HUES6 (cell line): ENCODE measurements at regions not wholly inside any gene's neighbourhood (a gene's known extent, or its start where the extent isn't known, plus 50 kb on each side); places are given as distances from the start of the nearest gene placed in this dataset.

Experiments used
- H3K27ac ChIP-seq: 2 replicates; pipeline ENCODE4 v1.7.0; 2013; ENCODE audit warnings: low read depth, mild to moderate bottlenecking, low read length, inconsistent platforms
- H3K27me3 ChIP-seq: 2 replicates; pipeline ENCODE4 v1.6.1; 2013; ENCODE audit warnings: low read length; ENCODE audit not compliant: control insufficient read depth, insufficient read depth
- H3K36me3 ChIP-seq: 2 replicates; pipeline ENCODE4 v1.6.1; 2013; ENCODE audit warnings: low read length; ENCODE audit not compliant: control insufficient read depth, insufficient read depth
- H3K4me1 ChIP-seq: 2 replicates; pipeline ENCODE4 v1.6.1; 2013; ENCODE audit warnings: low read length; ENCODE audit not compliant: control insufficient read depth, insufficient read depth
- H3K4me3 ChIP-seq: 2 replicates; pipeline ENCODE4 v1.5.1; 2013; ENCODE audit warnings: low read depth, low read length
- H3K9ac ChIP-seq: one replicate; pipeline ENCODE4 v1.6.1; 2013; ENCODE audit warnings: mild to moderate bottlenecking, low read length
- H3K9me3 ChIP-seq: 2 replicates; pipeline ENCODE4 v1.6.1; 2013; ENCODE audit warnings: low read depth, low read length; ENCODE audit not compliant: control insufficient read depth, insufficient read depth

DNA sequence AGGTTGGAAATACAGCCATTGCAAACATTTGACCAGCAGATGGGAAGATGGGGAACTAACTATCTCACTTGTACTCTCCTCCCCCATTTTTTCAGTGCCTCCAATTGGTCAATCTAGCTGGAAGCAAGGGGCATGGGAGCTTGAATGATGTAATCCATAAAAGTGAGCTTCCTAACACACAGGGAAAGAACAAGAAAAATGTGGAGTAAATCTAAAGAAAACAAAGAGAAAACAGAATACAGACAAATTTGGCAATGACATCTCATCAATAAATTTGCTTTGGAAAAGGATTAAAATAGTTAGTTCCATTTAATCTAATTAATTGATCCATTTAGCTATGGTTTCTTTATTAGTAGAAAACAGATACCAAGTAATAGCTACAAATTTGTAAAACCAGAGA, 592.6 kb upstream of the SOX9 start:
- Histone ChIP-seq H3K27me3 (no peaks in the 10 kb centered on the region), H3K4me1 (no peaks in the 10 kb centered on the region), H3K9me3 (no peaks in the 10 kb centered on the region), H3K27ac (no peak overlapping the region), H3K4me3 (no peak overlapping the region), H3K36me3 (no peaks in the 10 kb centered on the region), H3K9ac (no peak overlapping the region)

DNA sequence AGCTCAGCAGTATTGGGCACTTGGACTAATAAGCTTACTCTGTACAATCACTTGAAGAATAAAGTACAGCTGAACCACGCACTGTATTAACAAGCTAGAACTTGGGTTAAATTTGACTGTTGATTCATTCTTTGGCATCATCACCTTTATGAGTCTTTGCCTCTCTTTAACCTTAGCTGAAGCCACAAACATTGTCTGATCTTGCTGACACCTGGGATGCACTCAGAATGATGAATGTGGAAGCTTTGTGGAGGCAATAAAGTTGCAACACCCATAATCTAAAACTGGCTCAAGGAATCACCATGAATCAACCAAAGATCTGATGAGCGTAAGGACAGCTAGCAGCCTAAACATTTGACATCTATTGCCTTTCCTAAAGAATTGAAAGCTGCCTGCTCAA, 590.6 kb upstream of the SOX9 start:
- H3K9me3 ChIP-seq, result no peaks in the 10 kb centered on the region
- no peaks in the 10 kb centered on the region for H3K4me1 ChIP-seq
- no peaks in the 10 kb centered on the region for H3K27me3 ChIP-seq
- H3K9ac ChIP-seq, result no peak overlapping the region
- H3K4me3 ChIP-seq, result no peak overlapping the region
- no peak overlapping the region for H3K27ac ChIP-seq
- H3K36me3 ChIP-seq, result no peaks in the 10 kb centered on the region

DNA sequence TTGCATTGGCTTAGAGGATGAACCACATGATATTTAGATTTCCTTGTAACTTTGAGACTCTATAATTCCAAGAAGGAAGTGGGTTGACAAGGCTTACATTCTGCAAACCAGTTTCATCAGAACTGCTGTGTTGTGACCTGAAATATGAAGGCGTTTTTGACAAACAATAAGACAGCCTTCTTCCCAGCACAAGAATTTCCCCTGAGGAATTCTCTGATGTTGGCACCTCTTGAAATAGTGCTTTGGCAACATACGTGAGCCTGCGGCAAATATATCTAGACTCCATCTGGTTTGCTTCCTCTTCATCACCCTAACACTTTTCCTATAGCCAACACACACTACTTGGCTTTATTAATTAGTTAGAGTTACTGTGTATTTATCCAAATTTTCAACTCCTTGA, 585.5 kb upstream of the SOX9 start:
- Histone ChIP-seq H3K27me3 (no peaks in the 10 kb centered on the region), H3K27ac (no peak overlapping the region), H3K9me3 (no peaks in the 10 kb centered on the region), H3K4me3 (no peak overlapping the region), H3K4me1 (peaks cover 4% of the 10 kb centered on the region; the same call in 1 of the 2 replicates), H3K36me3 (no peaks in the 10 kb centered on the region), H3K9ac (no peak overlapping the region)

DNA sequence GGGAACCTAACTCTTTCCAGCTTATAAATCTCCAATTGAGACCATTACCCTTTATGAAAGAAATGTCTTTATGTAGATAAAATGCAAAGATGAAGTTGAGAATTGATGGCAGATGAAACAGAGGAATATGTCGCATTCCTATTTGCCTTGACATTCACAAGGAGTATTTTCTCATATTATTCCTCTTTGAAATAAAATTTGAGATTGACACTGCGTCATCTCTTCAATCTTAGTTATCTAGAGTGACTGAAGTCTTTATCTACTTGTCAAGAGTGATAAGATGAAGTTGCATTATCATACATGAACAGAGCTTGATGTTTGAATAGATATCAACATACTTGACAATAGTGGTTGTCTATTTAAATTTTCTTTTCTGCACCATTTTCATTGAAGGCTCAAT, 574.4 kb upstream of the SOX9 start:
- H3K9me3 ChIP-seq, result no peaks in the 10 kb centered on the region
- H3K4me1 ChIP-seq, result peaks cover 6% of the 10 kb centered on the region; the same call in 1 of the 2 replicates
- H3K9ac ChIP-seq, result no peak overlapping the region
- no peak overlapping the region for H3K27ac ChIP-seq
- H3K27me3 ChIP-seq, result no peaks in the 10 kb centered on the region
- no peak overlapping the region for H3K4me3 ChIP-seq
- no peaks in the 10 kb centered on the region for H3K36me3 ChIP-seq

DNA sequence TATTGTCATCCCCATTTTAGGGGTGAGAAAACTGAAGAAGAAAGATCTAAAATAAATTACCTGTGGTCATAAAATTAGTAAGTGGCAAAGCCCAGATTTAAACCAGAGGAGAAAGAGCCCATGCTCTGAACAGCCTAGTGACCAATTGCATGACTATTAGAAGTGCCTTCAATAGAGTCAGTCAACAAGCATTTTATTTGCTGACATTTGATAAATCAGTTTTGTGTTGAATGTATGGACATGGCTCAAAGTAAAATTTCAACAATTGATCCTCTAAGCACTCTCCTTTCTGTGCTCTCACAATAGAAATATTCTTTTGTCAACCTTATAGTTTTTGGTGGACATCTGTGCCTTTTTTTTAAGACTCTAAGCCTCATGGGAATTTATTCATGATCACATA, 572.9 kb upstream of the SOX9 start:
- no peaks in the 10 kb centered on the region for H3K27me3 ChIP-seq
- no peaks in the 10 kb centered on the region for H3K4me1 ChIP-seq
- no peaks in the 10 kb centered on the region for H3K36me3 ChIP-seq
- H3K4me3 ChIP-seq, result no peak overlapping the region
- no peak overlapping the region for H3K9ac ChIP-seq
- H3K27ac ChIP-seq, result no peak overlapping the region
- H3K9me3 ChIP-seq, result no peaks in the 10 kb centered on the region

DNA sequence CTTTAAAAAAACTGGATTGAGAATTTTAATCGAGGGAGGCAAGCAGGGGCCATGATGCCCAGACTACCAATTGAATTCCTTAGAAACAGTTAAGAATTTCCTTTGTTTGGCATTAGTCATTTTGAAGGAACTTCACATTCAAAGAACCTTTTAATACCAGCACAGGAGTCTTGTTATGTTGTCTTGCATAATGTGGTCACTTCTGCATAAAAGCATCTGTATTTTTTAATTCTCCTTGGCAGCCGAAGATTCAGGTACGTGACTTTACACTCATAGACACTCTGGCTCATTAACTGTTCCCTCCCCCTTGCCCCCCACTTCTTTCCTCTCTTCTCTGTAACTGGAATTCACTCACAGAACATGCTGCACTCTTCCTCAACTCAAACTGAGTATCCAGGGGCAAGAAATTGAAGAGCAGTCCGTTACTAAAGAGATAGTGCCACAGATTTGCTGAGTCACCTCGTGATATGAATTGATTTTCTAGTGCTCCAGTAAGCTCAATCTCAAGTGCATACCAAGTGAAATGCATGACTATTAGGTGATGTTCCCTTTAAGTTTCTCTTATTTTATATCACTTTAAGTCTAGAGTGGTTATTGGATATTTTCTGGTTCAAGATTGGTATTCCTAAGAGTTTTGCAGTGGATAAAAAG, 572.2 kb upstream of the SOX9 start:
- Histone ChIP-seq H3K4me1 (no peaks in the 10 kb centered on the region), H3K9me3 (no peaks in the 10 kb centered on the region), H3K9ac (no peak overlapping the region), H3K27me3 (no peaks in the 10 kb centered on the region), H3K36me3 (no peaks in the 10 kb centered on the region), H3K27ac (no peak overlapping the region), H3K4me3 (no peak overlapping the region)

DNA sequence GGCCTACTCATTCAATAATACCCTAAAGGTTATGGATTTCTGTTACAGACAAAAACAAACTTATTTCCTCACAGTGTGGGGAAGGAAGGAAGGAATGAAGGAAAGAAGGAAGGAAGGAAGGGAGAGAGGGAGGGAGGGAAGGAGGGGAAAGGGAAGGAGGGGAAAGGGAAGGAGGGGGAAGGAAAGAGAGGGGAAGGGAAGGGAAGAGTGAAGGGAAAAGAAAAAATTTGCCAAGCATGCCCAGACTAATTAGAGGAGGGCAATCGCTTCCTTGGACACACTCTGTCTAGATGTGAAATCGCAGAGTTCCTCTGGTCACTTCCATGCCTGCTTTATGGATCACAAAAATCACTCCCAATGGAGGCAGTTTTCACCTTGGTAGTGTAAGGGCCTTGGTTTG, 570.1 kb upstream of the SOX9 start:
- Histone ChIP-seq H3K4me3 (no peak overlapping the region), H3K36me3 (no peaks in the 10 kb centered on the region), H3K27me3 (no peaks in the 10 kb centered on the region)

DNA sequence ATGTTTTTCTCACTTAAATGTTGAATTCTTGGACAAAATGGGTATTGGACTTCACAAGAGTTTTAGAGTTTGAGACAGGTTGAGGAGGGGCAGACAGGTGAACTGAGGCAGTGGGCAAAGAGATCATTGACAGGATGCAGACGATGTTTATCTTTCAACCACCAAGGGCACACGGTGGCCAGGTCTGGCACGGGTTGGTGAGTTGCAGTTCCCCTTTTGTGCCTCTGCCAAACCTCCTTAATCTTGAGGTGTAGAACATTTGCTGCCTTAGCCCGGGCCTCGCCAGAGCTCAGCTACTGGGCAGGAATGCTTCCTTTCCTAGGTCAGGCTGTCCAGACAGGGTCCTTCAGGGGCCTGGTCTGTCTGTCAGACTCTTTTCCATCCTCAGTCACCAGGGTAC, 567.4 kb upstream of the SOX9 start:
- H3K4me1 ChIP-seq, result no peaks in the 10 kb centered on the region
- no peak overlapping the region for H3K4me3 ChIP-seq
- H3K9ac ChIP-seq, result no peak overlapping the region
- no peaks in the 10 kb centered on the region for H3K9me3 ChIP-seq
- no peaks in the 10 kb centered on the region for H3K36me3 ChIP-seq
- no peaks in the 10 kb centered on the region for H3K27me3 ChIP-seq
- no peak overlapping the region for H3K27ac ChIP-seq

More for the DNA sequence above, 570.1 kb upstream of the SOX9 start:
- no peaks in the 10 kb centered on the region for H3K9me3 ChIP-seq
- no peak overlapping the region for H3K9ac ChIP-seq
- no peaks in the 10 kb centered on the region for H3K4me1 ChIP-seq
- H3K27ac ChIP-seq, result no peak overlapping the region

DNA sequence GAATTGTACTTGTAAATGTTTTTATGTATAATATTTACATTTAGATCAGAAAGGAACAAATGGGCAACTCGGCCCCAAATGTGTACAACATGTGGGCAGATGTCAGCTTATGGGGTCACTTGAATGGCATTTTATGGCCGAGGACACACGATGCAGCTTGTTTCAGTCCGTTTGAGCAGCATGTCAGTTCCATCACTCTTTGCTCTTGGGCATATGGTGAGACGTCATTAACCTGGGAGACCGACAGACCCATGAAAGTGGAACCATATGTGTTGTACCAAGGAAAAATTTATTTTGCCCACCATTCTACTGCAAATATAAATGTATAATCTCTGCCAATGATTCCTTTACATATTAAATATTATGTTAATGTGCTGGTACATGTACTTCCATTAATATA, 561.9 kb upstream of the SOX9 start:
- Histone ChIP-seq H3K4me3 (no peak overlapping the region), H3K4me1 (no peaks in the 10 kb centered on the region), H3K27me3 (no peaks in the 10 kb centered on the region), H3K27ac (no peak overlapping the region), H3K9ac (no peak overlapping the region), H3K9me3 (no peaks in the 10 kb centered on the region), H3K36me3 (no peaks in the 10 kb centered on the region)

DNA sequence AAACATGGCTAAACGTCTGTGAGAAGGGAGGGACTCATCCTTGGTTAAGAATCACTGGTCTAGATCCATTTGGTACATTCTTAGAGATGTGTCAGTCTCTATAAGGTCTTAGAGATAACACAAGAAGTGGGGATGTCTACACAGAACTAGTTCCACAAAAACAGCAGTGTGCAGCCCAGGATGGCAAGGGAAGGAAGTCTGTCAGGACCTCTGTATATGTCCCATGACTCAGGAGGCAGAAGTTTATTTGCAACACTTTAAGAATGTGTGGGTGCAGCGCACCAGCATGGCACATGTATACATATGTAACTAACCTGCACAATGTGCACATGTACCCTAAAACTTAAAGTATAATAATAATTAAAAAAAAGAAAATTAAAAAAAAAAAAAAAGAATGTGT, 548.5 kb upstream of the SOX9 start:
- Histone ChIP-seq H3K36me3 (no peaks in the 10 kb centered on the region), H3K4me3 (no peak overlapping the region), H3K27me3 (no peaks in the 10 kb centered on the region), H3K27ac (no peak overlapping the region), H3K9me3 (peaks cover 4% of the 10 kb centered on the region; the same call in 1 of the 2 replicates), H3K9ac (no peak overlapping the region), H3K4me1 (no peaks in the 10 kb centered on the region)

DNA sequence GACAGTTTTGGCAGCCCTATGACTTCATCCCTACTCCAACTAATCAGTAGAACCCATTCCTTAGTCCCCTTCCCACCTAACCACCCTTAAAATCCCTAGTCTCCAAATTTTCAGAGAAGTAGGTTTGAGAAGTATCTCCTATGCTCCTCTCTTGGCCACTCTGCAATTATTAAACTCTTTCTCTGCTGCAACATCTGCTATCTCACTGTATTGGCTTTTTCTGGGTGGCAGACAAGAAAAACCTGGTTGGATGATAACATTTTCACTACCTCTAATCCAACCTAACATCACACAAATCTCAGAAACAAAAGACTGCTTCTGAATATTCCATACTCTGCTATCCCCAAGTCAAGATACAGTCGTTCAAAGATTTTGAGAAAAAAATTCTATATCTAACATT, 542.4 kb upstream of the SOX9 start:
- no peaks in the 10 kb centered on the region for H3K36me3 ChIP-seq
- H3K27ac ChIP-seq, result no peak overlapping the region
- H3K9ac ChIP-seq, result no peak overlapping the region
- H3K27me3 ChIP-seq, result no peaks in the 10 kb centered on the region
- H3K4me1 ChIP-seq, result no peaks in the 10 kb centered on the region
- H3K9me3 ChIP-seq, result peaks cover 6% of the 10 kb centered on the region
- H3K4me3 ChIP-seq, result no peak overlapping the region

DNA sequence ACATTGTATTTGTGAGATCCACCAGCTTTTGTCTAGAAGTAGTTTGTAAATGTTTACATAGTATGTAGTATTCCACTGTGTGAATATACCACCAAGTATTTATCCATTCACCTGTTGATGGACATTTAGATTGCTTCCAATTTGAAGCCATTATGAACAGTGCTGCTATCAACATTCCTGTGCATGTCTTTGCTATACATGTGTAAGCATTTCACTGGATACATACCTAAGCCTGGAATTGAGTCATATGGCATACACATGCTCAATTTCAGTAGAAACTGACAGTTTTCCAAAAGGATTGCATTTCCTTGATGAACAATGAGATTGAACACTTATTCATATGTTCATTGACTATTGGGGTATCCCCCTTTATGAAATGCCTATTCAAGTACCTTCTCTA, 540.6 kb upstream of the SOX9 start:
- Histone ChIP-seq H3K27ac (no peak overlapping the region), H3K36me3 (no peaks in the 10 kb centered on the region), H3K9ac (no peak overlapping the region)

More for the DNA sequence above, 540.6 kb upstream of the SOX9 start:
- H3K4me1 ChIP-seq, result peaks cover 2% of the 10 kb centered on the region; the same call in 1 of the 2 replicates
- H3K27me3 ChIP-seq, result no peaks in the 10 kb centered on the region
- H3K9me3 ChIP-seq, result peaks cover 6% of the 10 kb centered on the region
- H3K4me3 ChIP-seq, result no peak overlapping the region
